A549 (cell line): ENCODE measurements at regions not wholly inside any gene's neighbourhood (a gene's known extent, or its start where the extent isn't known, plus 50 kb on each side); places are given as distances from the start of the nearest gene placed in this dataset.

Experiments used
- ATAC-seq, 2 experiments: fragments of 200-7000 bp in 1 of 2; fragments of >200 bp in 1 of 2; cut with Nextera tagmentation in 1 of 2; cut with Tn5 transposase in 1 of 2; 3 replicates each; pipeline versions ENCODE4 v1.8.0 to v1.9.1; 2018 to 2020; ENCODE audit warnings: mild to moderate bottlenecking in 1 of 2, moderate library complexity in 1 of 2
- CTCF ChIA-PET: fragments of 300-600 bp; sonication (Branson Sonifier 250); formaldehyde crosslinking; extraction: SDS; loops from one replicate; lab custom pipeline; 2021; ENCODE audit warnings: antibody characterized with exemption, inconsistent platforms; lab: Yijun Ruan, JAX
- POLR2A ChIA-PET: fragments of 350-600 bp; formaldehyde crosslinking; extraction: SDS; loops from one replicate; lab custom pipeline; 2021; ENCODE audit warnings: antibody characterized with exemption, inconsistent platforms; lab: Yijun Ruan, JAX
- DNase-seq, 2 experiments: peaks; one replicate each; pipeline versions ENCODE4 v3.0.0 to v3.0.0-alpha.2; 2011 to 2016; ENCODE audit warnings: low read depth in 1 of 2, low spot score in 1 of 2
- FAIRE-seq: peaks from 2 replicates; lab custom pipeline; 2011; peaks lifted over from hg19 to GRCh38; lab: Jason Lieb, UNC
- H3K27ac ChIP-seq, 2 experiments: fragments of >200 bp; sonication (Bioruptor Twin); formaldehyde crosslinking; 3 replicates each; pipeline ENCODE4 v1.5.1; 2016 to 2017
- H3K4me1 ChIP-seq: fragments of >200 bp; sonication (Bioruptor Twin); formaldehyde crosslinking; 3 replicates; pipeline ENCODE4 v1.6.1; 2016
- H3K4me2 ChIP-seq: fragments of >200 bp; sonication (Bioruptor Twin); formaldehyde crosslinking; 3 replicates; pipeline ENCODE4 v1.6.1; 2016
- H3K4me3 ChIP-seq: fragments of >200 bp; sonication (Bioruptor Twin); formaldehyde crosslinking; 3 replicates; pipeline ENCODE4 v1.5.1; 2016
- H3K9me3 ChIP-seq: fragments of >200 bp; sonication (Bioruptor Twin); formaldehyde crosslinking; 3 replicates; pipeline ENCODE4 v1.6.1; 2016
- CHD4 ChIP-seq: fragments of 200-600 bp; sonication (generic); IDR thresholded peaks from 2 replicates; pipeline ENCODE4 v1.6.1; 2016; ENCODE audit warnings: antibody characterized with exemption, mild to moderate bottlenecking, borderline replicate concordance
- EHF ChIP-seq: fragments of 250-450 bp; sonication (Bioruptor Pico); IDR thresholded peaks from 2 replicates; pipeline ENCODE4 v1.5.0; 2020; ENCODE audit warnings: mild to moderate bottlenecking
- ELK1 ChIP-seq: fragments of 150-350 bp; IDR thresholded peaks from 2 replicates; pipeline ENCODE4 v1.6.1; 2014; ENCODE audit warnings: low read depth, mild to moderate bottlenecking, low read length
- FOSB ChIP-seq: fragments of 250-450 bp; sonication (Bioruptor Pico); IDR thresholded peaks from 2 replicates; pipeline ENCODE4 v1.5.0; 2020; ENCODE audit warnings: mild to moderate bottlenecking, moderate library complexity
- FOSL2 ChIP-seq, 2 experiments: fragments of 450-650 bp in 1 of 2; fragments of >200 bp in 1 of 2; sonication (Bioruptor Twin) in 1 of 2; formaldehyde crosslinking; IDR thresholded peaks; 2 replicates each; pipeline versions ENCODE4 v1.5.0 to v1.6.1; 2016 to 2020; ENCODE audit warnings: mild to moderate bottlenecking in 1 of 2, moderate library complexity in 1 of 2
- FOXS1 ChIP-seq: fragments of 250-450 bp; sonication (Bioruptor Pico); IDR thresholded peaks from 2 replicates; pipeline ENCODE4 v1.5.0; 2020; ENCODE audit warnings: mild to moderate bottlenecking, moderate library complexity
- HOXB13 ChIP-seq: fragments of 250-450 bp; sonication (Bioruptor Pico); IDR thresholded peaks from 2 replicates; pipeline ENCODE4 v1.5.0; 2020; ENCODE audit warnings: low read depth, mild to moderate bottlenecking, moderate library complexity
- HOXB5 ChIP-seq: fragments of 250-450 bp; sonication (Bioruptor Pico); IDR thresholded peaks from 2 replicates; pipeline ENCODE4 v1.5.0; 2020; ENCODE audit warnings: mild to moderate bottlenecking, moderate library complexity
- KDM5A ChIP-seq: fragments of 200-600 bp; sonication (generic); IDR thresholded peaks from 2 replicates; pipeline ENCODE4 v1.6.1; 2016; ENCODE audit warnings: antibody characterized with exemption, mild to moderate bottlenecking
- MAZ ChIP-seq: fragments of 150-350 bp; IDR thresholded peaks from 2 replicates; pipeline ENCODE4 v1.6.1; 2014; ENCODE audit warnings: antibody characterized with exemption, low read depth, low read length, borderline replicate concordance
- NPAS2 ChIP-seq: fragments of 250-450 bp; sonication (Bioruptor Pico); IDR thresholded peaks from 2 replicates; pipeline ENCODE4 v1.8.0; 2022; ENCODE audit warnings: mild to moderate bottlenecking, moderate library complexity, borderline replicate concordance
- PHF8 ChIP-seq: fragments of 200-600 bp; sonication (generic); IDR thresholded peaks from 2 replicates; pipeline ENCODE4 v1.6.1; 2016; ENCODE audit warnings: low read depth, mild to moderate bottlenecking, antibody characterized with exemption, moderate library complexity, borderline replicate concordance
- POLR2AphosphoS2 ChIP-seq: conservative IDR thresholded peaks from 2 replicates; pipeline ENCODE4 v1.6.1; 2012; ENCODE audit warnings: low read length, improper control_type of control experiment, inconsistent platforms
- REST ChIP-seq: fragments of 200-600 bp; sonication (generic); IDR thresholded peaks from 2 replicates; pipeline ENCODE4 v1.6.1; 2016; ENCODE audit warnings: antibody characterized with exemption, mild to moderate bottlenecking, moderate library complexity
- RFX5 ChIP-seq: fragments of 450-650 bp; IDR thresholded peaks from 2 replicates; pipeline ENCODE4 v1.7.1; 2014; ENCODE audit warnings: antibody characterized with exemption, mild to moderate bottlenecking, moderate library complexity
- RNF2 ChIP-seq: fragments of 200-600 bp; sonication (generic); IDR thresholded peaks from 2 replicates; pipeline ENCODE4 v1.6.1; 2016; ENCODE audit warnings: low read depth, mild to moderate bottlenecking, antibody characterized with exemption, moderate library complexity, borderline replicate concordance
- SREBF2 ChIP-seq: fragments of 450-650 bp; IDR thresholded peaks from 2 replicates; pipeline ENCODE4 v1.6.1; 2014; ENCODE audit warnings: mild to moderate bottlenecking, moderate library complexity
- TFCP2L1 ChIP-seq: fragments of 250-450 bp; sonication (Bioruptor Pico); IDR thresholded peaks from 2 replicates; pipeline ENCODE4 v1.5.0; 2021; ENCODE audit warnings: mild to moderate bottlenecking
- TP53 ChIP-seq: fragments of 250-450 bp; sonication (Bioruptor Pico); IDR thresholded peaks from 2 replicates; pipeline ENCODE4 v1.5.0; 2021; ENCODE audit warnings: mild to moderate bottlenecking, moderate library complexity
- ZFP36 ChIP-seq: fragments of 450-650 bp; IDR thresholded peaks from 2 replicates; pipeline ENCODE4 v1.6.1; 2014; ENCODE audit warnings: borderline replicate concordance; ENCODE audit not compliant: partially characterized antibody
- ZSCAN20 ChIP-seq: fragments of 250-450 bp; sonication (Bioruptor Pico); IDR thresholded peaks from 2 replicates; pipeline ENCODE4 v1.8.0; 2022; ENCODE audit warnings: mild to moderate bottlenecking, moderate library complexity
- WGBS: methylation state at CpG from one replicate; pipeline ENCODE4 v1.1.6; 2017; ENCODE audit errors: missing lambda C conversion rate; 5-methylcytosine and 5-hydroxymethylcytosine counted together

DNA sequence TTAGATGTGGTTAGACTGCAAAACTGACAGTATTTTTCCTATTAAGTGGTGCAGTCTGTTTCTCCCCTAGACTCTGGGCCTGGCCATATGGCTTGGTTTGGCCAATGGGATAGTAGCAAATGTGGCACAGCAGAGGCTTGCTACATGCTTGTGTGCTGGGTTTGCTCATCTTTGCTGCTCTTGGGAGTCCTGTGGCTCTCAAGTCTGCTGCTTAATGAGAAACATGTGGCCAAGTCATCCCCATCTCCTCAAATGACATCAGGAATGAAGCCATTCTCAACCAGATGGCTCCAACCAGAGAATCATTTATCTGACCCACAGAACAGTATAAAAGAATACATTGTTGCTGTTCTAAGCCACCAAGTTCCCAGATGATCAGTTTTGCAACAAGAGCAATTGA, 57.1 kb upstream of the PAX3 start (continued):
- TF ChIP-seq ZFP36 (no peak), TP53 (CRISPR knock-in tag) (no peak), REST (no peak), KDM5A (no peak)
- TF ChIP-seq, all 56 proteins: peak for 0

DNA sequence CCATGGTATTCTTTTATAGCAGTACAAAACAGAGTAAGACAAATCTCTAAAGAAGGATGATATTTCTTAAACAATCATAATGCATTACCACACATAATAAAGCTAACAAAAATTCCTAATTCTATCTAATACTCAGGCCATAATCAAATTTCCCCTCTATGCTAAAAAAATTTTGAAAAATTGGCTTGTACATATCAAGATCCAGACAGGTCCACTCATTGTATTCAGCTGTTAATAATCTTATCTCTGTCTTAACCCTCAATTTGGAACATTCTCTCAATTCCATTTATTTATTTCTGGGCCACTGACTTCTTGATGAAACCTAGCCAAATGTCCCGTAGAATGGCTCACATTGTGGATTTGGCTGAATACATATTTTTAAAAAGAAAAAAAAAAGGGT, 59.1 kb upstream of the PAX3 start:
- no peak for TF ChIP-seq ELK1
- Histone ChIP-seq H3K4me1 (no peaks in the 10 kb centered on the region), H3K27ac (no peak overlapping the region), H3K4me2 (no peak overlapping the region), H3K4me3 (no peak overlapping the region), H3K9me3 (no peaks in the 10 kb centered on the region)
- CTCF ChIA-PET, result no interaction called here
- FAIRE-seq, result no peak
- no peak for ATAC-seq
- 26% methylated on average over 1 of the region's 1 CpG for WGBS
- POLR2A ChIA-PET, result no interaction called here
- DNase-seq, result no peak

DNA sequence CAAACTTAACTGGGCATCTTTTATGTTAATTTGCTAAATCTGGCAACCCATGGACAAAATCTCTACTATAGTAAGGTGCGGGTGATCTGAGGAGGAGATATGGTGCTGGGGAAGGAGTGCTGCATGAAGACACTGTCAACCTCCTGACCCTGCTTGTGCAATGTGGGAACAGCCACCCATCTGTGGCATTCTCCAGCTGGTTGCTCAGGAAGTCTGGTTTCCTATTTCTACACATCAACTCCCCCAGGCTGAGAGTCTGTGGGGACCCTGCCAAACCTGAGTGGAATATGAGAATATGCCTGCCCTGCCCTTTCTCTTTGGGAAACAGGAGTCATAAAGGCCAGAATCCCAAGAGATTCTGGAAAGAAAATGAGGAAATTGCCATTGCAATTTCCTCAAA, 60.1 kb upstream of the PAX3 start:
- DNase-seq (no peak), ATAC-seq (no peak), FAIRE-seq (no peak)
- no peak overlapping the region for H3K4me2 ChIP-seq
- no peak overlapping the region for H3K4me3 ChIP-seq
- TF ChIP-seq HOXB13, result no peak
- no peak for TF ChIP-seq PHF8
- no peak for TF ChIP-seq MAZ
- TF ChIP-seq ZFP36, result no peak
- TF ChIP-seq TP53 (CRISPR knock-in tag), result no peak
- no peak for TF ChIP-seq TFCP2L1 (CRISPR knock-in tag)
- TF ChIP-seq NPAS2 (CRISPR knock-in tag), result no peak
- TF ChIP-seq RFX5, result no peak
- no peak for TF ChIP-seq FOXS1 (CRISPR knock-in tag)
- TF ChIP-seq FOSL2 (IDR thresholded peaks at IDR 0.05), result no peak
- no peak for TF ChIP-seq FOSL2 (CRISPR knock-in tag; IDR thresholded peaks at IDR 0.05)
- no peak for TF ChIP-seq EHF
- no peak overlapping the region for H3K27ac ChIP-seq
- ChIA-PET POLR2A (no interaction called here), CTCF (no interaction called here)
- no peaks in the 10 kb centered on the region for H3K4me1 ChIP-seq
- WGBS, result 88% methylated on average over 1 of the region's 1 CpG
- no peaks in the 10 kb centered on the region for H3K9me3 ChIP-seq

GRCh38 chr2:222360146-222360545, 61.3 kb upstream of the PAX3 start:
- Histone ChIP-seq H3K4me3 (no peak overlapping the region), H3K4me2 (no peak overlapping the region), H3K9me3 (no peaks in the 10 kb centered on the region), H3K4me1 (no peaks in the 10 kb centered on the region)
- WGBS, result 9% methylated on average over 4 of the region's 4 CpGs
- ChIA-PET POLR2A (no interaction called here), CTCF (no interaction called here)
- no peak for DNase-seq
- TF ChIP-seq ZSCAN20, result no peak
- no peak for TF ChIP-seq FOSB (CRISPR knock-in tag)
- no peak for TF ChIP-seq CHD4
- no peak for TF ChIP-seq ZFP36
- no peak for TF ChIP-seq KDM5A
- TF ChIP-seq REST, result no peak
- no peak for TF ChIP-seq HOXB5
- TF ChIP-seq POLR2AphosphoS2, result no peak
- no peak for TF ChIP-seq EHF
- TF ChIP-seq RNF2, result no peak
- TF ChIP-seq SREBF2, result no peak
- TF ChIP-seq, all 56 proteins: peak for 0
- FAIRE-seq (no peak), ATAC-seq (no peak)
- no peak overlapping the region for H3K27ac ChIP-seq
